ENCODE measurements at regions not wholly inside any gene's neighbourhood (a gene's known extent, or its start where the extent isn't known, plus 50 kb on each side); places are given as distances from the start of the nearest gene placed in this dataset.

DNA sequence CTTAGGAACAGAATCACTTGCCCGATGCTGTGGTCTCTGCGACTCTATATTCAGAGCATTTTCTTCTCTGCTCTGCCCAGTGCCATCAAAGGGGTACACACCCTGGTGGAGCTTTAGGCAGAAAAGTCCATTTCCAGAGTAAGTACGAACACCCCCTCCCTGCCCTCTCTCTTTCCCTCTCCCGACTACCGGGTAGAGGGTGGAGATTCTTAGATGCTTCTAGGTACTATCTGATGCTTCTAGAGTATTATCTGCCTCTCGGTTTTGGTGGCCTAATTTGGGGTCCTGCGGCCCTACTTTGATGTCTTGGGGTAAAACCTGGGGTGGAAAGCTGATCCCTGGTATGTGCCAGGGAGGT lies 245.4 kb upstream of the SOX4 start:
- WGBS (ENCODE audit: insufficient coverage), result 88% methylated on average over 2 of the region's 7 CpGs
- Histone ChIP-seq H3K4me1 (ENCODE audit: control insufficient read depth, insufficient read depth, low read length) (peaks cover 6% of the 10 kb centered on the region), H3K36me3 (ENCODE audit: control insufficient read depth, insufficient read depth, low read length) (no peaks in the 10 kb centered on the region), H3K27me3 (ENCODE audit: control insufficient read depth, insufficient read depth, low read length) (no peaks in the 10 kb centered on the region), H3K4me3 (ENCODE audit: low read depth, low read length) (no peak overlapping the region), H3K27ac (ENCODE audit: low read depth, low read length) (no peak overlapping the region), H3K9me3 (ENCODE audit: control insufficient read depth, insufficient read depth, low read length) (no peaks in the 10 kb centered on the region)
- DNase-seq (ENCODE audit: low read depth in 4 of 6, low spot score in 6 of 6), result no peak

- DNase-seq (ENCODE audit: low read depth in 4 of 6, low spot score in 6 of 6), result peak in 1 of 6 donors; percentile 68
- Histone ChIP-seq H3K4me1 (ENCODE audit: control insufficient read depth, insufficient read depth, low read length) (peaks cover 6% of the 10 kb centered on the region), H3K36me3 (ENCODE audit: control insufficient read depth, insufficient read depth, low read length) (no peaks in the 10 kb centered on the region), H3K27me3 (ENCODE audit: control insufficient read depth, insufficient read depth, low read length) (no peaks in the 10 kb centered on the region), H3K27ac (ENCODE audit: low read depth, low read length) (peak overlapping the region; percentile 33), H3K4me3 (ENCODE audit: low read depth, low read length) (no peak overlapping the region), H3K9me3 (ENCODE audit: control insufficient read depth, insufficient read depth, low read length) (no peaks in the 10 kb centered on the region)
- 68% methylated on average over 3 of the region's 7 CpGs for WGBS (ENCODE audit: insufficient coverage)
Measured at GRCh38 chr6:21348504-21349195, 244.9 kb upstream of the SOX4 start.

GRCh38 chr6:21349834-21350233 lies 243.7 kb upstream of the SOX4 start:
- no peak for DNase-seq (ENCODE audit: low read depth in 4 of 6, low spot score in 6 of 6)
- Histone ChIP-seq H3K9me3 (ENCODE audit: control insufficient read depth, insufficient read depth, low read length) (no peaks in the 10 kb centered on the region), H3K36me3 (ENCODE audit: control insufficient read depth, insufficient read depth, low read length) (no peaks in the 10 kb centered on the region), H3K27me3 (ENCODE audit: control insufficient read depth, insufficient read depth, low read length) (no peaks in the 10 kb centered on the region), H3K4me3 (ENCODE audit: low read depth, low read length) (no peak overlapping the region), H3K27ac (ENCODE audit: low read depth, low read length) (no peak overlapping the region), H3K4me1 (ENCODE audit: control insufficient read depth, insufficient read depth, low read length) (peaks cover 6% of the 10 kb centered on the region)
- WGBS (ENCODE audit: insufficient coverage), result 100% methylated on average over 2 of the region's 3 CpGs

GRCh38 chr6:21350926-21351325 lies 242.6 kb upstream of the SOX4 start:
- H3K4me1 ChIP-seq (ENCODE audit: control insufficient read depth, insufficient read depth, low read length), result peaks cover 6% of the 10 kb centered on the region
- H3K27ac ChIP-seq (ENCODE audit: low read depth, low read length), result no peak overlapping the region
- no peak overlapping the region for H3K4me3 ChIP-seq (ENCODE audit: low read depth, low read length)
- no peaks in the 10 kb centered on the region for H3K27me3 ChIP-seq (ENCODE audit: control insufficient read depth, insufficient read depth, low read length)
- no peaks in the 10 kb centered on the region for H3K9me3 ChIP-seq (ENCODE audit: control insufficient read depth, insufficient read depth, low read length)
- peak in 1 of 6 donors; percentile 22 for DNase-seq (ENCODE audit: low read depth in 4 of 6, low spot score in 6 of 6)
- WGBS (ENCODE audit: insufficient coverage), result 100% methylated on average over 1 of the region's 5 CpGs
- H3K36me3 ChIP-seq (ENCODE audit: control insufficient read depth, insufficient read depth, low read length), result no peaks in the 10 kb centered on the region

DNA sequence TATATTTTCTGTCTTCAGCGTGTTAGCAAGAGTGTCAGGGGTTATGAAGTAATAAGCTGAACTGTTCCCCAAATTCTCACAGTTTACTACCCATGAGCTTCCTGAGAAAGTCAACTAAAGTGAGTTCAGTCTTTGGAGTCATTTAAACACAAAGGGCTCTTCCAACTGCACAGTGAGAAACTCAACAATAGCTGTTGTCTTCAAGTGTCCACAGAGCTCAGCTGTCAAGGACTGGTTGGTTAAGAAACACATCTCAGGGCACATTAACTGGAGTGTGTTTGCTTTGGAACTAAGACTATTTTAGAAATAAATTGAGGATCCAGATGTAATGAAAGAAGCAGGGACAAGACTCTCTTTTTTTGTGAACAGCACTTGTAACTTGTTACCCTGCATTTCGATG lies 241.4 kb upstream of the SOX4 start:
- Histone ChIP-seq H3K9me3 (ENCODE audit: control insufficient read depth, insufficient read depth, low read length) (no peaks in the 10 kb centered on the region), H3K27ac (ENCODE audit: low read depth, low read length) (no peak overlapping the region), H3K4me1 (ENCODE audit: control insufficient read depth, insufficient read depth, low read length) (peaks cover 6% of the 10 kb centered on the region)

DNA sequence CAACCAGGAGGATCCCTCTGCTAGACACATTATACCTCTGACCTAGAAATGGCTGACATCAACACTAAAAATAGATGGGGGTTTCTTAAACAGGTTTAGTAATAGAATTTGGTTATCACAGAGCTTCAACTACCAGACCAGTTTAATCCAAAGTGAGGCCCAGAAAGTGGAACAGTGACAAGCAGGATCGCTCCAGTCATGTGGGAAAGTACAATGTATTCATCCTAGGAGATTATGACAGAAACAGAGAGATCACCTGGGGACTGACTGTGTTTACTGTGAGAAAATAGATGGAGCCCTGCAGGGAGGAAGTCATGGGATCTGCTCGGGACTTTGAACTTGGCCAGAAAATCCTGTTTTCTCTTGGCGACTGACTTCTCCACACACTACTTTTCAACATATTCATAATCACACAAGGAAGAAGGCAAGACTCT lies 238.7 kb upstream of the SOX4 start:
- Histone ChIP-seq H3K9me3 (ENCODE audit: control insufficient read depth, insufficient read depth, low read length) (no peaks in the 10 kb centered on the region), H3K4me3 (ENCODE audit: low read depth, low read length) (no peak overlapping the region), H3K27ac (ENCODE audit: low read depth, low read length) (no peak overlapping the region), H3K36me3 (ENCODE audit: control insufficient read depth, insufficient read depth, low read length) (no peaks in the 10 kb centered on the region), H3K27me3 (ENCODE audit: control insufficient read depth, insufficient read depth, low read length) (no peaks in the 10 kb centered on the region), H3K4me1 (ENCODE audit: control insufficient read depth, insufficient read depth, low read length) (no peaks in the 10 kb centered on the region)
- DNase-seq (ENCODE audit: low read depth in 4 of 6, low spot score in 6 of 6), result no peak
- WGBS (ENCODE audit: insufficient coverage), result 100% methylated on average over 1 of the region's 3 CpGs

More for the DNA sequence above, 241.4 kb upstream of the SOX4 start:
- H3K4me3 ChIP-seq (ENCODE audit: low read depth, low read length), result no peak overlapping the region
- DNase-seq (ENCODE audit: low read depth in 4 of 6, low spot score in 6 of 6), result no peak
- no peaks in the 10 kb centered on the region for H3K27me3 ChIP-seq (ENCODE audit: control insufficient read depth, insufficient read depth, low read length)
- H3K36me3 ChIP-seq (ENCODE audit: control insufficient read depth, insufficient read depth, low read length), result no peaks in the 10 kb centered on the region
- WGBS (ENCODE audit: insufficient coverage), result 100% methylated on average over 1 of the region's 2 CpGs

DNA sequence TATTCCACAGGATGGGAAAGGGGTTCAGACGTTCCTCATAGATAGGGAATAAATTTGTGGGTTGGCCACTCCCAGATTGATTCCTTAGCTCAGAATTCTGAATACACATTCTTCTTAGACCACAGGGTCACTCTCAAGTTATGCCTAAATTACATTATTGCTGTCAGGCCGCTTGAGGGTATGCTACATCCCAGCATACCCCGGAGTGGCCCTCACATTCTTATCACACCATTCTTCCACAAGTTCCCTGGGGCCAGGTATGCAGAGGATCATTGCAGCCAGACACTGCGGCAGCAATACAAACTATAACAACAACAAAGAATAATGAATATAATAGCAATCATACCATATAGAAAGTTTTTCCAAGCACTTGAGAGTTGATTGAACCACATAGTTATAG lies 237.9 kb upstream of the SOX4 start:
- H3K27ac ChIP-seq (ENCODE audit: low read depth, low read length), result no peak overlapping the region
- 95% methylated on average over 3 of the region's 4 CpGs for WGBS (ENCODE audit: insufficient coverage)
- no peaks in the 10 kb centered on the region for H3K36me3 ChIP-seq (ENCODE audit: control insufficient read depth, insufficient read depth, low read length)
- H3K4me1 ChIP-seq (ENCODE audit: control insufficient read depth, insufficient read depth, low read length), result no peaks in the 10 kb centered on the region
- H3K4me3 ChIP-seq (ENCODE audit: low read depth, low read length), result no peak overlapping the region
- DNase-seq (ENCODE audit: low read depth in 4 of 6, low spot score in 6 of 6), result no peak
- no peaks in the 10 kb centered on the region for H3K27me3 ChIP-seq (ENCODE audit: control insufficient read depth, insufficient read depth, low read length)
- H3K9me3 ChIP-seq (ENCODE audit: control insufficient read depth, insufficient read depth, low read length), result peaks cover 2% of the 10 kb centered on the region

- Histone ChIP-seq H3K27ac (ENCODE audit: low read depth, low read length) (no peak overlapping the region), H3K4me1 (ENCODE audit: control insufficient read depth, insufficient read depth, low read length) (no peaks in the 10 kb centered on the region), H3K36me3 (ENCODE audit: control insufficient read depth, insufficient read depth, low read length) (no peaks in the 10 kb centered on the region), H3K27me3 (ENCODE audit: control insufficient read depth, insufficient read depth, low read length) (no peaks in the 10 kb centered on the region), H3K9me3 (ENCODE audit: control insufficient read depth, insufficient read depth, low read length) (peaks cover 2% of the 10 kb centered on the region), H3K4me3 (ENCODE audit: low read depth, low read length) (no peak overlapping the region)
- DNase-seq (ENCODE audit: low read depth in 4 of 6, low spot score in 6 of 6), result no peak
- WGBS (ENCODE audit: insufficient coverage), result 95% methylated on average over 8 of the region's 8 CpGs
Measured at GRCh38 chr6:21357262-21357661, 236.3 kb upstream of the SOX4 start.

DNA sequence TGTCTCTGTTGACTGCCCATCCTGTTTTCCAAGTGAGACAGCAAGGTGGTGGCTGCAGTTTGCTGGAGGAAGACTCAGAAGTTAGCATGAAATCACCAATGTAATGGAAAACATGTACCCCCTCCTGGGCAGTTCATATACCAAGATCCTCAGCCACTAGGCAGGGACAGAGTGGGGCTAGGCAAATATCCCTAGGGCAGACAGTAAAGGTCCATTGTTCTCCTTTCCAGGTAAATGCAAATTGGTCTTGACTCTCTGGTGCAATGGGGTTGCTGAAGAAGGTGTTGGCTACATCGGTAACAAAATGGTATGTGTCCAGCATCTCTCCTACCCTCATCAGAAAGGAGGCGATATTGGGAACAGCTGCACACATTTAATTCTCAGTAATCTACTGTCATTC lies 233.6 kb upstream of the SOX4 start:
- no peak for DNase-seq (ENCODE audit: low read depth in 4 of 6, low spot score in 6 of 6)
- Histone ChIP-seq H3K4me3 (ENCODE audit: low read depth, low read length) (no peak overlapping the region), H3K27me3 (ENCODE audit: control insufficient read depth, insufficient read depth, low read length) (no peaks in the 10 kb centered on the region), H3K27ac (ENCODE audit: low read depth, low read length) (no peak overlapping the region), H3K9me3 (ENCODE audit: control insufficient read depth, insufficient read depth, low read length) (peaks cover 2% of the 10 kb centered on the region), H3K36me3 (ENCODE audit: control insufficient read depth, insufficient read depth, low read length) (no peaks in the 10 kb centered on the region), H3K4me1 (ENCODE audit: control insufficient read depth, insufficient read depth, low read length) (no peaks in the 10 kb centered on the region)
- 100% methylated on average over 1 of the region's 2 CpGs for WGBS (ENCODE audit: insufficient coverage)

DNA sequence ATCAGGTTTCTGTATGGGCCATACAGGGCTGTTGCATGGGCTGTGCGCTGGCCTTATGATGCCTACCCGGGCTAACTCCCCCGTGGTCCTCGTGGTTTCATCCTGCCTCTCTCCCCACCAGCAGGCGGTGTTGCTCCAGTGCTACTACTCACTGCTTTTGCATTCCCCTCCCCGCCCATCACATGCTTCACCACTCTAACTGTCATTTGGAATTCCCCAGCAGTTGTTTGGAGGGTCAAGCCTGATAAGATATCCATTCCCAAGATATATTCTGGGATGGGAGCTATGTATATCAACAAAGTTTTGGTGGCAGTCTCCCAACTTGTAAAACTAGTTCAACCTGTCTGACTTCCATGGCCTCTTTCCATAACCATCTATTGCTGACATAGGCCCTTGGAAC lies 233.2 kb upstream of the SOX4 start:
- no peak overlapping the region for H3K27ac ChIP-seq (ENCODE audit: low read depth, low read length)
- 98% methylated on average over 5 of the region's 6 CpGs for WGBS (ENCODE audit: insufficient coverage)
- peaks cover 2% of the 10 kb centered on the region for H3K9me3 ChIP-seq (ENCODE audit: control insufficient read depth, insufficient read depth, low read length)
- H3K4me3 ChIP-seq (ENCODE audit: low read depth, low read length), result no peak overlapping the region
- no peaks in the 10 kb centered on the region for H3K27me3 ChIP-seq (ENCODE audit: control insufficient read depth, insufficient read depth, low read length)
- H3K4me1 ChIP-seq (ENCODE audit: control insufficient read depth, insufficient read depth, low read length), result no peaks in the 10 kb centered on the region
- no peaks in the 10 kb centered on the region for H3K36me3 ChIP-seq (ENCODE audit: control insufficient read depth, insufficient read depth, low read length)
- no peak for DNase-seq (ENCODE audit: low read depth in 4 of 6, low spot score in 6 of 6)

Data from spinal cord (tissue), 9 donors.